ENCODE measurements at regions not wholly inside any gene's neighbourhood (a gene's known extent, or its start where the extent isn't known, plus 50 kb on each side); places are given as distances from the start of the nearest gene placed in this dataset.

DNA sequence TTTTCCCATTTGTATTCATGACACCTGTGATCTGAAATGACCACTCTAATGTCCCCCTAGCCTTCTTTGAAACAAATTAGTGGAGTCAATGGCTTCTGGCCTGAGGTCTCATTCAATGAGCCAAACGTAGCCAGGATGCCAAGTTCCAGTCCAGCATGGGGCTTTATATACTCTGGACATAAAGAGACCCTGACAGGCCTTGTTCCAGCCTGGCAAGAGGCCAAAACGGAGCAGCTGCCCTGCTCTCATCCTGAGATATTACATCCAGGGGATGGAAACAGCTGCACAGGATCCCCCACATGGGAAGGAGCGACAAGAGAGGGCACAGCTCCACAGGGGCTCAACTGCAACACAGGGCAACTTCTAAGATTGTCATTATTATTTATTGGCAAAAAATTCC lies 437.8 kb downstream of the CDH26 start:
- peaks cover 0 to 6% (median 0%) of the 10 kb centered on the region in 4 donors for H3K9me3 ChIP-seq
- TF ChIP-seq EP300 (IDR thresholded peaks at IDR 0.05): no peak
- no peak for TF ChIP-seq POLR2AphosphoS5 (IDR thresholded peaks at IDR 0.05)
- TF ChIP-seq, protein P1, sequence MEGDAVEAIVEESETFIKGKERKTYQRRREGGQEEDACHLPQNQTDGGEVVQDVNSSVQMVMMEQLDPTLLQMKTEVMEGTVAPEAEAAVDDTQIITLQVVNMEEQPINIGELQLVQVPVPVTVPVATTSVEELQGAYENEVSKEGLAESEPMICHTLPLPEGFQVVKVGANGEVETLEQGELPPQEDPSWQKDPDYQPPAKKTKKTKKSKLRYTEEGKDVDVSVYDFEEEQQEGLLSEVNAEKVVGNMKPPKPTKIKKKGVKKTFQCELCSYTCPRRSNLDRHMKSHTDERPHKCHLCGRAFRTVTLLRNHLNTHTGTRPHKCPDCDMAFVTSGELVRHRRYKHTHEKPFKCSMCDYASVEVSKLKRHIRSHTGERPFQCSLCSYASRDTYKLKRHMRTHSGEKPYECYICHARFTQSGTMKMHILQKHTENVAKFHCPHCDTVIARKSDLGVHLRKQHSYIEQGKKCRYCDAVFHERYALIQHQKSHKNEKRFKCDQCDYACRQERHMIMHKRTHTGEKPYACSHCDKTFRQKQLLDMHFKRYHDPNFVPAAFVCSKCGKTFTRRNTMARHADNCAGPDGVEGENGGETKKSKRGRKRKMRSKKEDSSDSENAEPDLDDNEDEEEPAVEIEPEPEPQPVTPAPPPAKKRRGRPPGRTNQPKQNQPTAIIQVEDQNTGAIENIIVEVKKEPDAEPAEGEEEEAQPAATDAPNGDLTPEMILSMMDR (IDR thresholded peaks at IDR 0.05): no peak
- no peak for TF ChIP-seq POLR2A (IDR thresholded peaks at IDR 0.05)
- H3K4me1 ChIP-seq: no peaks in the 10 kb centered on the region
- 23 to 50% (median 42%) methylated on average over 3 of the region's 3 CpGs for WGBS, 5 donors
- no peak overlapping the region for H3K27ac ChIP-seq
- intact Hi-C loops (cut with DNase I; ENCODE audit: low total_unique reads): no loop called here
- H3K36me3 ChIP-seq: no peaks in the 10 kb centered on the region
- H3K4me3 ChIP-seq: no peak overlapping the region
- H3K27me3 ChIP-seq: peaks cover 0 to 3% (median 0%) of the 10 kb centered on the region in 3 donors
- peak in 1 of 2 donors; percentile 23 for DNase-seq

DNA sequence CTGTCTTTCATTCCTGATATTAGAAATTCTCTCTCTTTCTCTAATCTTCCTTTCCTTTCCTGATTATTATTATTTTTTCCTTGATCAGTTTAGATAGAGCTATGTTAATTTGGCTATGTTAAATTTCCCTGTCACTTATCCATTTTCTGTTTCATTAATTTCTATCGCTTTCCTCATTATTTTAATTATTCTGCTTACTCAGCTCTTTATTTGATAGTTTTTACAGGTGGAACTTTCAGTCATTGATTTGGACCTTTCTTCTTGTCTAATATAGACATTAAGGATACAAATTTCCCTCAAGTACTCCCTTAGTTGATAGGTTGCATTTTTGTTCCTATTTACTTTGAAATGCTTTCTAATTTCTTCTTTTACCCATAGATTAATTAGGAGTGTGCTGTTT lies 442.3 kb downstream of the CDH26 start:
- TF ChIP-seq EP300 (IDR thresholded peaks at IDR 0.05): no peak
- no peak for TF ChIP-seq POLR2AphosphoS5 (IDR thresholded peaks at IDR 0.05)
- TF ChIP-seq POLR2A (IDR thresholded peaks at IDR 0.05): no peak
- TF ChIP-seq, protein P1 (IDR thresholded peaks at IDR 0.05): no peak
- Histone ChIP-seq H3K4me3 (no peak overlapping the region), H3K27me3 (peaks cover 0 to 13% (median 0%) of the 10 kb centered on the region in 3 donors), H3K36me3 (no peaks in the 10 kb centered on the region), H3K9me3 (peaks cover 0 to 6% (median 0%) of the 10 kb centered on the region in 4 donors), H3K4me1 (no peaks in the 10 kb centered on the region), H3K27ac (no peak overlapping the region)
- WGBS, 5 donors: 89 to 100% (median 94%) methylated on average over 1 of the region's 1 CpG
- intact Hi-C loops (cut with DNase I; ENCODE audit: low total_unique reads): no loop called here
- no peak for DNase-seq

- Histone ChIP-seq H3K27ac (no peak overlapping the region), H3K27me3 (peaks cover 0 to 13% (median 0%) of the 10 kb centered on the region in 3 donors), H3K9me3 (peaks cover 0 to 6% (median 0%) of the 10 kb centered on the region in 4 donors), H3K4me3 (no peak overlapping the region), H3K4me1 (no peaks in the 10 kb centered on the region), H3K36me3 (no peaks in the 10 kb centered on the region)
- WGBS, 5 donors: 72 to 76% (median 74%) methylated on average over 8 of the region's 8 CpGs
- intact Hi-C loops (cut with DNase I; ENCODE audit: low total_unique reads): no loop called here
- no peak for DNase-seq
- TF ChIP-seq EP300 (IDR thresholded peaks at IDR 0.05): no peak
- TF ChIP-seq POLR2A (IDR thresholded peaks at IDR 0.05): no peak
Measured at GRCh38 chr20:60402189-60403058, 444.2 kb downstream of the CDH26 start.

- H3K4me1 ChIP-seq: no peaks in the 10 kb centered on the region
- TF ChIP-seq POLR2A (IDR thresholded peaks at IDR 0.05) (no peak), EP300 (IDR thresholded peaks at IDR 0.05) (no peak)
- TF ChIP-seq, protein P1 (IDR thresholded peaks at IDR 0.05): no peak
- WGBS, 5 donors: 70 to 79% (median 76%) methylated on average over 8 of the region's 8 CpGs
- H3K36me3 ChIP-seq: no peaks in the 10 kb centered on the region
- peaks cover 0 to 6% (median 0%) of the 10 kb centered on the region in 4 donors for H3K9me3 ChIP-seq
- H3K27me3 ChIP-seq: peaks cover 0 to 10% (median 0%) of the 10 kb centered on the region in 3 donors
- no peak for DNase-seq
- no peak overlapping the region for H3K4me3 ChIP-seq
- no peak overlapping the region for H3K27ac ChIP-seq
- intact Hi-C loops (cut with DNase I; ENCODE audit: low total_unique reads): no loop called here
Measured at GRCh38 chr20:60403105-60403741, 445.0 kb downstream of the CDH26 start.

All from stomach (tissue), 8 donors.